ENCODE measurements at regions not wholly inside any gene's neighbourhood (a gene's known extent, or its start where the extent isn't known, plus 50 kb on each side); places are given as distances from the start of the nearest gene placed in this dataset.
"Not testable (repeated sequence)": the region's sequence is repeated elsewhere in the genome, so short reads cannot be mapped to it uniquely, and the experiment has no call there.

DNA sequence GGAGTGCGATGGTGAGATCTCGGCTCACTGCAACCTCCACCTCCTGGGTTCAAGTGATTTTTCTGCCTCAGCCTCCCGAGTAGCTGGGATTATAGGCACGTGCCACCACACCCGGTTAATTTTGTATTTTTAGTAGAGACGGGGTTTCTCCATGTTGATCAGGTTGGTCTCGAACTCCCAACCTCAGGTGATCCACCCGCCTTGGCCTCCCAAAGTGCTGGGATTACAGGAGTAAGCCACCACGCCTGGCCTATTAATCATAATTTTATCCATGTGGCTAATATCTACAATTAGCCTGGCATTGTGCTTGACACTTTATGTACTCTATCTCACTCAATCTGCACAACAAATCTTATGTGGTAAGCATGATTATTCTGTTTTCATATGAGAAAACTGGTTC is 75.2 kb upstream of the PICALM start:
- TF ChIP-seq POLR2AphosphoS5 (IDR thresholded peaks at IDR 0.05), result not testable (repeated sequence)
- TF ChIP-seq, protein P1, sequence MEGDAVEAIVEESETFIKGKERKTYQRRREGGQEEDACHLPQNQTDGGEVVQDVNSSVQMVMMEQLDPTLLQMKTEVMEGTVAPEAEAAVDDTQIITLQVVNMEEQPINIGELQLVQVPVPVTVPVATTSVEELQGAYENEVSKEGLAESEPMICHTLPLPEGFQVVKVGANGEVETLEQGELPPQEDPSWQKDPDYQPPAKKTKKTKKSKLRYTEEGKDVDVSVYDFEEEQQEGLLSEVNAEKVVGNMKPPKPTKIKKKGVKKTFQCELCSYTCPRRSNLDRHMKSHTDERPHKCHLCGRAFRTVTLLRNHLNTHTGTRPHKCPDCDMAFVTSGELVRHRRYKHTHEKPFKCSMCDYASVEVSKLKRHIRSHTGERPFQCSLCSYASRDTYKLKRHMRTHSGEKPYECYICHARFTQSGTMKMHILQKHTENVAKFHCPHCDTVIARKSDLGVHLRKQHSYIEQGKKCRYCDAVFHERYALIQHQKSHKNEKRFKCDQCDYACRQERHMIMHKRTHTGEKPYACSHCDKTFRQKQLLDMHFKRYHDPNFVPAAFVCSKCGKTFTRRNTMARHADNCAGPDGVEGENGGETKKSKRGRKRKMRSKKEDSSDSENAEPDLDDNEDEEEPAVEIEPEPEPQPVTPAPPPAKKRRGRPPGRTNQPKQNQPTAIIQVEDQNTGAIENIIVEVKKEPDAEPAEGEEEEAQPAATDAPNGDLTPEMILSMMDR (IDR thresholded peaks at IDR 0.05), result not testable (repeated sequence)

All from upper lobe of left lung (tissue), 4 donors.